DND-41 (cell line): ENCODE measurements at regions not wholly inside any gene's neighbourhood (a gene's known extent, or its start where the extent isn't known, plus 50 kb on each side); places are given as distances from the start of the nearest gene placed in this dataset.
"Not testable (repeated sequence)": the region's sequence is repeated elsewhere in the genome, so short reads cannot be mapped to it uniquely, and the experiment has no call there.

ENCODE experiments used
- CTCF ChIP-seq: IDR thresholded peaks from 2 replicates; pipeline ENCODE4 v1.5.1; 2012; ENCODE audit warnings: borderline replicate concordance, low read length, moderate library complexity, mild to moderate bottlenecking; ENCODE audit not compliant: poor library complexity, severe bottlenecking; ENCODE audit errors: extremely low read depth
- EZH2 ChIP-seq: IDR thresholded peaks from 3 replicates; pipeline ENCODE4 v1.6.1; 2012; ENCODE audit warnings: borderline replicate concordance, low read depth, mild to moderate bottlenecking, moderate library complexity, low read length, inconsistent platforms; ENCODE audit not compliant: severe bottlenecking

- not testable (repeated sequence) for TF ChIP-seq CTCF, EZH2
Measured at GRCh38 chr2:11088821-11089220, 66.4 kb upstream of the SLC66A3 start.
